Endothelial cell of umbilical vein (primary cell): ENCODE measurements at regions not wholly inside any gene's neighbourhood (a gene's known extent, or its start where the extent isn't known, plus 50 kb on each side); places are given as distances from the start of the nearest gene placed in this dataset.

Source experiments
- BruUV-seq: library from RNA; stranded (reverse); fragments of 400-500 nt; replicated peaks from 2 replicates; lab custom pipeline; 2021; lab: Mats Ljungman, UMichigan
- CTCF ChIA-PET: fragments of 300-600, 350-600 bp; sonication (Branson Sonifier 250); formaldehyde crosslinking; loops from one replicate; lab custom pipeline; 2021; ENCODE audit warnings: antibody characterized with exemption, inconsistent platforms; lab: Charles Lee
- POLR2A ChIA-PET: fragments of 300-600, 350-600 bp; sonication (Branson Sonifier 250); formaldehyde crosslinking; loops from one replicate; lab custom pipeline; 2021; ENCODE audit warnings: antibody characterized with exemption, inconsistent platforms; lab: Charles Lee
- DNase-seq: peaks from one replicate; pipeline ENCODE4 v3.0.0-alpha.2; 2011; ENCODE audit warnings: low read depth, low spot score
- FAIRE-seq: peaks from 2 replicates; lab custom pipeline; 2011; peaks lifted over from hg19 to GRCh38; lab: Jason Lieb, UNC
- H2AFZ ChIP-seq: 2 replicates; pipeline ENCODE4 v1.6.0; 2012; ENCODE audit warnings: low read depth, low read length, control low read depth, inconsistent platforms
- H3K27ac ChIP-seq: 2 replicates; pipeline ENCODE4 v1.5.1; 2011; ENCODE audit warnings: low read depth, mild to moderate bottlenecking, control low read depth, low read length, moderate library complexity; ENCODE audit not compliant: insufficient read depth
- H3K27me3 ChIP-seq, 2 experiments: 2 replicates each; pipeline versions ENCODE4 v1.6.0 to v1.6.1; 2011; ENCODE audit warnings: low read length in 2 of 2, mixed read lengths in 1 of 2; ENCODE audit not compliant: control insufficient read depth in 2 of 2, insufficient read depth in 2 of 2
- H3K36me3 ChIP-seq, 2 experiments: 2 replicates in 1 of 2; 3 replicates in 1 of 2; pipeline ENCODE4 v1.5.1; 2011; ENCODE audit warnings: low read length in 2 of 2, mild to moderate bottlenecking in 1 of 2, moderate library complexity in 1 of 2; ENCODE audit not compliant: control insufficient read depth in 2 of 2, insufficient read depth in 2 of 2; ENCODE audit errors: extremely low read depth in 1 of 2
- H3K4me1 ChIP-seq: 3 replicates; pipeline ENCODE4 v1.5.1; 2011; ENCODE audit warnings: mild to moderate bottlenecking, low read length; ENCODE audit not compliant: control insufficient read depth, insufficient read depth; ENCODE audit errors: extremely low read depth
- H3K4me2 ChIP-seq: 2 replicates; pipeline ENCODE4 v1.6.1; 2011; ENCODE audit warnings: low read length, control low read depth, mixed read lengths; ENCODE audit not compliant: insufficient read depth
- H3K4me3 ChIP-seq, 3 experiments: fragments of 200-600 bp in 1 of 3; sonication (generic), shearing (Covaris generic) in 1 of 3; replicated peaks in 1 of 3; 2 replicates each; pipeline ENCODE4 v1.5.1; 2011 to 2016; ENCODE audit warnings: control low read depth in 3 of 3, low read length in 3 of 3, mild to moderate bottlenecking in 2 of 3, inconsistent platforms in 1 of 3, low read depth in 1 of 3, moderate library complexity in 1 of 3; ENCODE audit not compliant: insufficient read depth in 1 of 3
- H3K79me2 ChIP-seq: 2 replicates; pipeline ENCODE4 v1.6.0; 2012; ENCODE audit warnings: low read length, inconsistent platforms; ENCODE audit not compliant: control insufficient read depth, insufficient read depth
- H3K9ac ChIP-seq: replicated peaks from 2 replicates; pipeline ENCODE3; 2011; ENCODE audit warnings: low read length, control low read depth; ENCODE audit not compliant: insufficient read depth; ENCODE audit errors: extremely low read depth
- H3K9me1 ChIP-seq: replicated peaks from 3 replicates; pipeline ENCODE4 v1.6.0; 2011; ENCODE audit warnings: mild to moderate bottlenecking, low read length; ENCODE audit not compliant: control insufficient read depth, insufficient read depth; ENCODE audit errors: extremely low read depth
- H3K9me3 ChIP-seq: replicated peaks from 2 replicates; pipeline ENCODE4 v1.5.1; 2012; ENCODE audit warnings: low read length, inconsistent platforms; ENCODE audit not compliant: control insufficient read depth, insufficient read depth
- H4K20me1 ChIP-seq: replicated peaks from 2 replicates; pipeline ENCODE3; 2011; ENCODE audit warnings: mild to moderate bottlenecking, low read length; ENCODE audit not compliant: control insufficient read depth, insufficient read depth; ENCODE audit errors: extremely low read depth
- EZH2 ChIP-seq: IDR thresholded peaks from 2 replicates; pipeline ENCODE4 v1.6.1; 2012; ENCODE audit warnings: borderline replicate concordance, low read depth, mild to moderate bottlenecking, moderate library complexity, low read length, inconsistent platforms; ENCODE audit not compliant: severe bottlenecking
- FOS ChIP-seq: IDR thresholded peaks from 2 replicates; pipeline ENCODE4 v1.6.1; 2011; ENCODE audit warnings: mild to moderate bottlenecking, low read length, moderate library complexity, borderline replicate concordance; ENCODE audit not compliant: insufficient read depth
- GATA2 ChIP-seq: IDR thresholded peaks from 2 replicates; pipeline ENCODE4 v1.7.0; 2011; ENCODE audit warnings: low read depth, mild to moderate bottlenecking, moderate library complexity, mixed read lengths, low read length; ENCODE audit not compliant: insufficient read length, insufficient read depth
- JUN ChIP-seq: IDR thresholded peaks from 2 replicates; pipeline ENCODE4 v1.6.1; 2011; ENCODE audit warnings: borderline replicate concordance, low read depth; ENCODE audit not compliant: insufficient read length, insufficient read depth
- MYC ChIP-seq: IDR thresholded peaks from one replicate; pipeline ENCODE4 v1.6.1; 2011; ENCODE audit warnings: mild to moderate bottlenecking, low read depth, low read length
- POLR2AphosphoS5 ChIP-seq: IDR thresholded peaks from 2 replicates; pipeline ENCODE4 v1.6.1; 2012; ENCODE audit warnings: low read depth, mild to moderate bottlenecking, control low read depth, low read length, moderate library complexity; ENCODE audit not compliant: insufficient read depth
- dilution Hi-C: fragments of 300-500 bp; cut with MboI; formaldehyde crosslinking; loops from one replicate; pipeline ENCODE4 v1.15.0; 2019; ENCODE audit warnings: low sequenced_read_pairs; ENCODE audit not compliant: extremely low pct_ligation_motif_present
- intact Hi-C: fragments of 100-400 bp; cut with micrococcal nuclease; formaldehyde crosslinking; loops from one replicate; pipeline ENCODE4 v1.10.0; 2022
- TF ChIP-seq, protein P1 (sequence below): IDR thresholded peaks from 2 replicates; pipeline ENCODE4 v1.6.1; 2011; ENCODE audit not compliant: insufficient read depth, insufficient read length

GRCh38 chr7:84412161-84412969 is 217.8 kb upstream of the SEMA3A start:
- DNase-seq: peak; percentile 61
- H3K36me3 ChIP-seq: no peaks in the 10 kb centered on the region
- no peaks in the 10 kb centered on the region for H3K9me1 ChIP-seq
- peak; percentile 52 for FAIRE-seq
- TF ChIP-seq GATA2: no peak
- no peak for TF ChIP-seq EZH2
- TF ChIP-seq MYC: no peak
- TF ChIP-seq, protein P1, sequence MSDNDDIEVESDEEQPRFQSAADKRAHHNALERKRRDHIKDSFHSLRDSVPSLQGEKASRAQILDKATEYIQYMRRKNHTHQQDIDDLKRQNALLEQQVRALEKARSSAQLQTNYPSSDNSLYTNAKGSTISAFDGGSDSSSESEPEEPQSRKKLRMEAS: no peak
- TF ChIP-seq POLR2AphosphoS5: no peak
- no peak for TF ChIP-seq JUN
- peak; percentile 44 for TF ChIP-seq FOS
- no peaks in the 10 kb centered on the region for H3K9me3 ChIP-seq
- intact Hi-C loops: no loop called here
- peaks cover 4% of the 10 kb centered on the region for H3K4me1 ChIP-seq
- H3K79me2 ChIP-seq: no peaks in the 10 kb centered on the region
- H2AFZ ChIP-seq: peak overlapping the region; percentile 7
- no peak overlapping the region for H3K9ac ChIP-seq
- H3K4me2 ChIP-seq: no peak overlapping the region
- H3K27me3 ChIP-seq: no peaks in the 10 kb centered on the region
- dilution Hi-C loops: no loop called here
- peak overlapping the region; percentile 41 for H3K27ac ChIP-seq
- no TSS peak for BruUV-seq
- no peak overlapping the region for H3K4me3 ChIP-seq
- no peaks in the 10 kb centered on the region for H4K20me1 ChIP-seq
- ChIA-PET CTCF (interaction anchor here (0.6 to 1.6 kb wide), 4 partner anchors 18 to 478 kb away, joined by 3 to 4 read pairs (median 4); no protein-coding TSS in a partner anchor), POLR2A (no interaction called here)
